Endothelial cell of umbilical vein (primary cell): ENCODE measurements at regions not wholly inside any gene's neighbourhood (a gene's known extent, or its start where the extent isn't known, plus 50 kb on each side); places are given as distances from the start of the nearest gene placed in this dataset.
"Not testable (repeated sequence)": the region's sequence is repeated elsewhere in the genome, so short reads cannot be mapped to it uniquely, and the experiment has no call there.

Source experiments
- CTCF ChIP-seq, 2 donors: IDR thresholded peaks; 1 replicate in 1 of 2; 2 replicates in 1 of 2; pipeline ENCODE4 v1.5.1; 2011; ENCODE audit warnings: low read length in 2 of 2, mild to moderate bottlenecking in 2 of 2, moderate library complexity in 2 of 2, control low read depth in 1 of 2, inconsistent platforms in 1 of 2, low read depth in 1 of 2; ENCODE audit not compliant: insufficient read depth in 1 of 2; ENCODE audit errors: extremely low read depth in 1 of 2
- EZH2 ChIP-seq: IDR thresholded peaks from 2 replicates; pipeline ENCODE4 v1.6.1; 2012; ENCODE audit warnings: borderline replicate concordance, low read depth, mild to moderate bottlenecking, moderate library complexity, low read length, inconsistent platforms; ENCODE audit not compliant: severe bottlenecking
- FOS ChIP-seq: IDR thresholded peaks from 2 replicates; pipeline ENCODE4 v1.6.1; 2011; ENCODE audit warnings: mild to moderate bottlenecking, low read length, moderate library complexity, borderline replicate concordance; ENCODE audit not compliant: insufficient read depth
- JUN ChIP-seq: IDR thresholded peaks from 2 replicates; pipeline ENCODE4 v1.6.1; 2011; ENCODE audit warnings: borderline replicate concordance, low read depth; ENCODE audit not compliant: insufficient read length, insufficient read depth
- POLR2A ChIP-seq: IDR thresholded peaks from 2 replicates; pipeline ENCODE4 v1.6.1; 2012; ENCODE audit warnings: low read depth, mild to moderate bottlenecking, control low read depth, low read length
- POLR2AphosphoS5 ChIP-seq: IDR thresholded peaks from 2 replicates; pipeline ENCODE4 v1.6.1; 2012; ENCODE audit warnings: low read depth, mild to moderate bottlenecking, control low read depth, low read length, moderate library complexity; ENCODE audit not compliant: insufficient read depth

- not testable (repeated sequence) for TF ChIP-seq POLR2AphosphoS5; CTCF (IDR thresholded peaks at IDR 0.05; ENCODE audit: extremely low read depth in 1 of 2, insufficient read depth in 1 of 2, low read depth in 1 of 2, low read length in 2 of 2); POLR2A; EZH2; FOS; JUN
Measured at GRCh38 chr3:195958736-195959135, 50.4 kb upstream of the TNK2 start.
